Activated CD4-positive, alpha-beta T cell treated with anti-CD3 and anti-CD28 coated beads, Interleukin-2, amount 50 U/mL, for 24 hours (primary cell): ENCODE measurements at regions not wholly inside any gene's neighbourhood (a gene's known extent, or its start where the extent isn't known, plus 50 kb on each side); places are given as distances from the start of the nearest gene placed in this dataset.
"Not testable (repeated sequence)": the region's sequence is repeated elsewhere in the genome, so short reads cannot be mapped to it uniquely, and the experiment has no call there.

ENCODE experiments used
- DNase-seq, 2 donors: peaks; one replicate each; pipeline ENCODE4 v3.0.0-alpha.2; 2020; ENCODE audit warnings: low read depth in 1 of 2, low spot score in 1 of 2

DNA sequence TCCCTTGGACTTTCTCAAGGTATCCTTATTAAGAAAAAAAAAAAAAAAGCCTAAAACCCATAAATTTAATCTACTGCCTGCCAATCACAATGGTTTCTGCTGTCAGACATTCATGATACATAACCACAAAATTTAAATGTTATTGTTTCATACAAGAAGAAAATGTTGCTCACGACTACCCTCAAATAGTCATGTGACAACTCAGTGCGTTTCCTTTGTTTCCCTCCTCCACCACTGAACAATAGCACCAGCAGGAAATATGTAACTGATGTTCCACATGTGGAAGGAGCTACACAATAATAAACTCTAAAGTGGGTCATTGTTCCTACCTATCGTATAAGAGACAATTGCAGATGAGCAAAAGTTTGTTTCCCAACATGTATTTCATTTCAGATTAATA, 244.1 kb upstream of the EDNRA start:
- no peak for DNase-seq

DNA sequence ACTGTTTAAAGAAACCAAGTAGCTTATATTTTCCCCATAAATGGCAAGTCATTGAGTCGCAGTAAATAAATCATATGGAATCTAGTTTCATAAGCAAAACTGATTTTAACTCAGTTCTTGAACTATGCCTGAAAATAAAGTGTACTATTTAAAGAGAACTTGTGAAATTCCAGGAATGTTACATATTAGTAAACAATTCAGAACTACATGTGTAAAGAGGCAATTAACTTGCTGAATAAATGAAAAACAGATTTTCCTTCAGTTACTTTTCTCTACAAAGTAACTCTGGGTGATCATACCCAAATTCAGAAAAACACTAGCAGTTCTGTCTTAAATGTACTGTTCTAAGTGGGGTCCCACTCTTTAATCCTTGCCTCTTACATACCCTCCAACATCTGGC, 236.1 kb upstream of the EDNRA start:
- DNase-seq, result no peak

DNA sequence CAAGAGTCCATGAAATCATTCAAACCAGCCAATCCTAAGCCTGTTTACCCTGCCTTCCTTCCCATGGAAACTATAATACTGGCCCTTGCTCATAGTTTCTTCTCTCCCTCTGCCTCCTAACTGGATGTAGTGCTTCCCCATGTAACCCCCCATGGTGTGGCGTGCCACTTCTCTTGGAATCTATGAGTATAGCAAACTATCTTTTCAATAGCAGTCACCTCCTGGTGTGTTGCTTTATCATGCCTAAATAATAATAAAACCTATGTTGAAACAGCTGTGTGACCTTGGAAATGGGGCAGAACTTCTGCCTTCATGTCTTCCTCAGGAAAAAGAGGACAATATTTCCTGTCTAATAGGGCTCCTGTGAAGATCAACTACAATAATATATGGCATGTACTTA, 234.8 kb upstream of the EDNRA start:
- DNase-seq, result no peak

DNA sequence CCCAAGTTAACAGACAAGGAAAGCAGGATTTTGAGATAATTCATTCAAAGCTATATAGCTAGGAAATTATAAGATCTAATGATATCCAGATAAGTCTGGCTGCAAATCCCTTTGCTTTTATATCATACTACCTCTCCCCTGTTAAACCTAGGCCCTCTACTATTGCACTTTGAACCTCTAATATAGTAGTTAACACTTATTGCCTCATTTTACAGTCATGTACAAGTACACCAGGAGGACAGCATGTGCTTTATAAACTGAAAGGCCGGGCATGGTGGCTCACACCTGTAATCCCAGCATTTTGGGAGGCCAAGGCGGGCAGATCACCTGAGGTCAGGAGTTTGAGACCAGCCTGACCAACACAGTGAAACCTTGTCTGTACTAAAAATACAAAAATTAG, 234.4 kb upstream of the EDNRA start:
- not testable (repeated sequence) for DNase-seq

DNA sequence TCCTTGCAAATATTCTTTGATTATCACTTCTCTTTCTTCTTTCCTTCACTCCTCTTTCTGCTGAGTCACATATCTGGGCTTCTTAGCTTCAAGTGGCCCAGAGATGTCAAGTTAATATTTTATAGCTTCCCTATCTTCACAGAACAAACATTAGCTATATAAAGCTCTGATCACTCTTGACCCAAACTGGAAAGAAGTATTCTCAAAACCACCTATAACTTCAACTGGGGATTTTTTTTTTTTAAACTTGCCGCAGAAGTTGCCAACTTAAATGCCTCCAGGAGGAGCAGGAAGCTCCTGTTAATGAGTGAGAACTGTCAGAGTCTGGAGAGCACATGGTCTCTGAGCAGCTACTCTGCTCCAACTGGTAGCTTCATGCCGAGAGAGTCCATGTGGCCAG, 233.3 kb upstream of the EDNRA start:
- no peak for DNase-seq

DNA sequence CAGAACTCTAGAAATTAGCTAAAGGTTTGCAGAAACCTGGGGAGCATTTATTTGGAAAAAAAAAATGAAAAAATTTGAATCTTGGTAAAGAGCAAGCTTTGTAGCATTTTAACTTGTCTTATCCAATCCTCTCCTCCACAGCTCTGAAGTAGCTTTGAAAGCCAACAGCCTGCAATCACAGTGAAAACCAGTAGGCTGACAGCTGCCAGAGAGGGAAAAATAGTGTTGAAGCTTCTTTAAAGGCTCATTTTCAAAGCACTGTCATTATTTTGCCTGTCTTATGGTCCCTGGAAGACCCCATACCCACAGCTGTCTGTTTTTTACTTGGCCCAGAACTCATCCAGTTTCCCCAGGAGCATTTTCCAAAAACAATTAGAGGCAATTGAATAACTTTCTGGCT, 230.8 kb upstream of the EDNRA start:
- DNase-seq, result no peak

DNA sequence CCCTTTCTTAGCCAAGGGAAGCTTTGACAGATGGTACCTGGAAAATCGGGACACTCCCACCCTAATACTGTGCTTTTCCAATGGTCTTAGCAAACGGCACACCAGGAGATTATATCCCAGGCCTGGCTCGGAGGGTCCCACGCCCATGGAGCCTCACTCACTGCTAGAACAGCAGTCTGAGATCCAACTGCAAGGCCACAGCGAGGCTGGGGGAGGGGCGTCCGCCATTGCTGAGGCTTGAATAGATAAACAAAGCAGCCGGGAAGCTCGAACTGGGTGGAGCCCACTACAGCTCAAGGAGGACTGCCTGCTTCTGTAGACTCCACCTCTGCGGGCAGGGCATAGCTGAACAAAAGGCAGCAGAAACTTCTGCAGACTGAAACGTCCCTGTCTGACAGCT, 225.6 kb upstream of the EDNRA start:
- DNase-seq, result not testable (repeated sequence)

DNA sequence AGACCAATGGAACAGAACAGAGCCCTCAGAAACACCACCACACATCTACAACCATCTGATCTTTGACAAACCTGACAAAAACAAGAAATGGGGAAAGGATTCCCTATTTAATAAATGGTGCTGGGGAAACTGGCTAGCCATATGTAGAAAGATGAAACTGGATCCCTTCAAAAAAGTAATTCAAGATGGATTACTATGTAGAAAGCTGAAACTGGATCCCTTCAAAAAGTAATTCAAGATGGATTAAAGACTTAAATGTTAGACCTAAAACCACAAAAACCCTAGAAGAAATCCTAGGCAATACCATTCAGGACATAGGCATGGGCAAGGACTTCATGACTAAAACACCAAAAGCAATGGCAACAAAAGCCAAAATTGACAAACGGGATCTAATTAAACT, 221.6 kb upstream of the EDNRA start:
- not testable (repeated sequence) for DNase-seq

DNA sequence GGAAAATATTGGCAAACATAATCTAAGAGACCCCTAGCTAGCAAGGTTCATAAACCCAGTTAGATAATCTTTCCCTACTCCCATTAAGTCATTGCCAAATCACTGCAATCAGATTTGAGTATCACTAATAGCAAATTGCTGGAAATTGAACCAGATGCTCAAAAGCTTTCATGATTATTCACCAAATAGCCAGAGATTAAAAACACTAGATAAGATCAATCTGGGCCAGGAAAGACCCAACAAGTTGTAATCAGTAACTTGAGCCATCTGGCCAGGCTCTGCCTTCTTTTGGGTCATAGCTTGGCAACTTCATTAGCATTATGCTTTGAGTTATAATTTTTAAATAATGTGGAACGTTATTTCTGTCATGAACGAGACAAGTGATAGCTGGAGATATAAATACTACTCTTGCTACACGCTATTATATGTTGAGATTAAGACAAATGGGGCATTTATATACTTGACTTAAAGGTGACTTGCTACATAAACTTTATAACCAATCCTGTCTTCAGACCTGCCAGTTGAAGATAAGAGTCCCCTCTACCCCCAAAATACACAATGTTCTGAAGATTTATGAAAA, 196.6 kb upstream of the EDNRA start:
- no peak for DNase-seq

DNA sequence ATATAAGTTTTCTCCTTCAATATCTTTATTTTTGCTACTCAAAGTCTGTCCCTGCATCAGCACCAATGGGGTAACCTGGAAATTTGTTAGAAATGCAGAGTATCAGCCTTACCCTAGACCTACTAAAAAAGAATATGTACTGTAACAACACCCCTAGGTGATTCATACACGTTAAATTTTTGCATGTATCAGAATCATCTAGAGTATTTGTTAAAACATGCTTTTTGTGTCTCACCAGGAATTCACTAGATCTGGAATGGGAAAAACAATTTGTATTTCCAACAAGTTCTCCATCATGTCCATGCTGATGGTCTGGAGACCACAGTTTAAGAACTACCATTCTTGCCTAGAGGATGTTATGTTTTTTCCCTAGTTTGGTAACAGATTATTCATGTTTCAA, 196.0 kb upstream of the EDNRA start:
- no peak for DNase-seq

DNA sequence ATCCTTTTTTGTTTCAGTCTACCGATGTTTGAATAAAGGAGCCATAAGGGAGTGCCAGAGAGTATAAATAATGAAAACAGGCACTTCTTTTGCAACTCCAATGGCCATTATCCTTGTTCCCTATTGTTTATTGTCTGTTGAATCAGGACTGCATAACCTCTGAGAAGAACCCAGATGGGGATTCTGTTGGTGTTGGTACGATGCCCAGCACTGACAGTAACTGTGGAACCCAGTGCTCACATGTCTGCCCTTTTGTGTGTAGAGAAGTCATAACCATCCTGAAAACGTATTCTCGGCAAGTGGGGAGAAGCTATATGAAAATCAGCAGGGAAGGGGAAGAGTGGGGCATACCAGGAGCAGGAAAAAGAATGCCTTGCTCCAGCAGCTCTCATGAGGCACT, 195.1 kb upstream of the EDNRA start:
- no peak for DNase-seq

DNA sequence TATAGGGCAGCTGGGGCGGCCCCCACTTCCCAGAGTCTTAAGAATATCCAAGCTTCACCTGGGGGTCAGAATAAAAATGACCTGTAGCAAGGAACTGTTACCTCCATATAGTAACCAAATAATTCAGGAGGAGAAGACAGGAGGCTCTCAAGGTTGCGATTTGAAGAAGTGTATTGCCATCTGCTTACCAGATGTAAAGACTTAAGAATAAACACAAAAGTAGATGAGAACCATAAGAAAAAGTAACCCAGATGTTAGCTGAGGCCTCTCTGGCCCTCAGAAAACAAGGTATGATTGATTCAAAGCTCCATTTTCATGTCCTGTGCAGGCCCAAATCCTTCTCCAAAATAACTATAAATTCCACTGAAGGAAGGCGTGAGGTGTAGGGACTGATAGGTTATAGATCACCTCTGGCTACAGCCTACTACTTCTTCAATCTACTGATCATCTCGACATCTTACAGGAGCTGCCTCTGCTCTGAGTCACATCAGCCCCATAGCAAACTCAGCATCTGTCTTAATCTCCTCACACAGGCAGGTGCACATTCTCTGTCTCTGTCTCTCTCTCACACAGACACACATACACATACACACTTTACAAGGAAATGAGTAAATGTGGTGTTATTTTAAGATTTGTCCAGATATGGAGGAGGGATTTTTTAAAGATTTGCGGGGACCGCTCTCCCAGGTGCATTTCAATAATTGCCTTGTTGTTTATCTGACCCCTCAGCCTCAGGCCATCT, 193.9 kb upstream of the EDNRA start:
- DNase-seq, result no peak

DNA sequence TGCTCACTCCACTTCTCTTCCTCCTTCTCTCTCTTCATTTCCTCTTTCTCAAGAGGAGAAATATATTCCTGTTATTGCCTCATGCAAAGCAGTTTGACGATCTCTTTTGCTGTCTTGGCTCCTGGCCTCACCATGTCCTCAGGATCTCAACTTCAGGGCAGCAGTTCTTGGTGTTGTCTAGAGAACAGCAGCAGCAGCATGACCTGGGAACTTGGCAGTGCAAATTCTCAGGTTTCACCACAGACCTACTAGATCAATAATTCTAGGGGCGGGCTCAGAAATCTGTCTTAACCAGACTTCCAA, 193.4 kb upstream of the EDNRA start:
- DNase-seq, result no peak

DNA sequence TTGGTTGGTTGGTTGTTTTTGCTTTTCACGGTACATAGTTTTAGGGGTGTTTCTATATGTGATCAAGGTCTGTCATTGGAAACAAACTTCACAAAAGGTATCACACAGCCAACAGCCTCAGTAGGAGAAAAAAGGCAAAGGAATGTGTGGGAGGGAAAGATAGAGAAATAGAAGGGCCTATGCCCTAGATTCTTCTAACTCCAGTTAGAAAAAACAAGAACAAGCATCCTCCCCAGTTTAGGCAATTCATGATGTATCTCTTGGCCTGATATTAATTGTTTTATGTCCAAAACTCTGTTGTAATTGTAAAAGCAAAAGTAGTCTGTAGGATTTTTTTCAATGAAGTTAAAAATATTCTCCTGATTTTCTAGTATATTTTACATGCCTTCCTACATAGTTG, 192.4 kb upstream of the EDNRA start:
- no peak for DNase-seq

DNA sequence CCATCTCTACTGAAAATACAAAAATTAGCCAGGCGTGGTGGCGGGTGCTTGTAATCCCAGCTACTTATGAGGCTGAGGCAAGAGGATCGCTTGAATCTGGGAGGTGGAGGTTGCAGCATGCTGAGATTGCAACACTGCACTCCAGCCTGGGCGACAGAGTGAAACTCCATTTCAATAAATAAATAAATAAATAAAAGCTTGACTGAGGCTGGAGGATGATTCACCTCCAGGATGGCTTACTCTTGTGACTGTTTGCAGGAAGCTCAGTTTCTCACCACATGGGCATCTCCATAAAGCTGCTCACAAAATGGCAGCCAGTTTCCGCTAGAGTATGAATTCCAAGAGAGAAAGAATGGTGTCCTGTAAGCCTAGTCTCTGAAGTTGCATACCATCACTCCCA, 191.7 kb upstream of the EDNRA start:
- DNase-seq, result no peak

DNA sequence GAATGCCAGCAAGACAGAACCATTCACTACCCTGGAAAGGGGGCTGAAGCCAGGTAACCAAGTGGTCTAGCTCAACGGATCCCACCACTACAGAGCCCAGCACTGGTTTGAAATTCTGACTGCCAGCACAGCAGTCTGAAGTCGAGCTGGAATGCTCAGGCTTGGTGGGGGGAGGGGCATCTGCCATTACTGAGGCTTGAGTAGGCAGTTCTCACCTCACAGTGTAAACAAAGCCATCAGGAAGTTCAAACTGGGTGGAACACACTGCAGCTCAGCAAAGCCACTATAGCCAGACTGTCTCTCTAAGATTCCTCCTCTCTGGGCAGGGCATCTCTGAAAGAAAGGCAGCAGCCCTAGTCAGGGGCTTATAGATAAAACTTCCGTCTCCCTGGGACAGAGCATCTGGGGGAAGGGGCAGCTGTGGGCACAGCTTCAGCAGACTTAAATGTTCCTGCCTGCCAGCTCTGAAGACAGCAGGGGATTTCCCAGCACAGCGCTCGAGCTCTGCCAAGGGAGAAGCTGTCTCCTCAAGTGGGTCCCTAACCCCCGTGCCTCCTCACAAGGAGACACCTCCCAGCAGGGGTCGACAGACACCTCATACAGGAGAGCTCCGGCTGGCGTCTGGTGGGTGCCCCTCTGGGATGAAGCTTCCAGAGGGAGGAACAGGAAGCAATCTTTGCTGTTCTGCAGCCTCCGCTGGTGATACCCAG, 188.1 kb upstream of the EDNRA start:
- not testable (repeated sequence) for DNase-seq

DNA sequence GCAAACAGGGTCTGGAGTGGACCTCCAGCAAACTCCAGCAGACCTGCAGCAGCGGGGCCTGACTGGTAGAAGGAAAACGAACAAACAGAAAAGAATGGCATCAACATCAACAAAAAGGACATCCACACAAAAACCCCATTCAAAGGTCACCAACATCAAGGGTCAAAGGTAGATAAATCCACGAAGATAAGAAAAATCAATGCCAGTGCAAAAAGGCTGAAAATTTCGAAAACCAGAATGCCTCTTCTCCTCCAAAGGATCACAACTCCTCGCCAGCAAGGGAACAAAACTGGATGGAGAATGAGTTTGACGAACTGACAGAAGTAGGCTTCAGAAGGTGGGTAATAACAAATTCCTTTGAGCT, 187.6 kb upstream of the EDNRA start:
- not testable (repeated sequence) for DNase-seq

DNA sequence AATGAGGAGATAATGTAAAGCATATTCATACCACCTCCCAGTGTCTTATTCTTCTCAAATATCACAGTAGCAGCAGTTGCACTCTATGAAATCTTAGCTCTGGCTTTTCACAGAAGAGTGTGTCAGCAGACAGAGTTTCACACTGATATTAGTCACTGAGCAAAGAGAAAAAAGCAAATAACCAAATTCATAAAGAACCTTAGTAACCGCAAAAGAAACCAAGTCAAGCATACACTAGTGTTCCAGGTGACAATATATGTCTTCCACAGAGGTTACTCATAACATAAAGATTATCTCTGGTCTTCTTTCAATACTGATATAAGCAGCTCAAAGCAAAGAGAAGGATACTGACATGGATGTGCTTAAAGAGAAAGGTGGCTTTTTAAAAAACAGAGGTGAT, 181.7 kb upstream of the EDNRA start:
- DNase-seq, result no peak

DNA sequence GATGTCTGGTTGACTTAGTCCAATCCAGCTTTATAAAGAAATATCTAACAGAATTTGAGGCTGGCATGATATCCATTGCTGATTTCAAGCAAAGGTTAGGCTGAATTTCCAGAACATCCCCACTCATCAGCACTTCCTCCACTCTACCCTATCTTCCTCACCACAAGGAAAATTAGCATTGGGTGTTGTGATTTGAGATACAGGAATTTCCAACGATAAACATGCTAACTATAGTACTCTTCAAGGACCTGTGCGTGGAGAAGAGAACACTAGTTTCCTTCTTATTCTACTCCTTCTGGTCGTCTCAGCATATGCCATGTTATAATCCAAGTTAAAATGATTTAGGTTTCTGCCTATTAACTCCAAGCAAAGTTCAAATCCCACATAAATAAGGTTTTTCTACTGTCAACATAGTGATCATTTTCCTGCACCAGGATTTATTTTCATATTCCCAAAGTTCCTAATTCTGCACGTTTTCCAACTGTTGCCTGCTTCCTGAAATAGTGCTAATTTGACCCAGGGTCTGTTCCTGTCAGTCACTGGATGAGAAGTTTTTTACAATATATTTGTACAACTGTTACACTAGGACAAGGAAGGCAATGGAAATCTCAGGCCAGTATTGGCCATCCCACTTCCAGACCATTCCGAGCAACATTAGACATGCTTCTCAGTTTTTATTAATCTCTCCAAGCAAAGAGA, 177.6 kb upstream of the EDNRA start:
- DNase-seq, result no peak

DNA sequence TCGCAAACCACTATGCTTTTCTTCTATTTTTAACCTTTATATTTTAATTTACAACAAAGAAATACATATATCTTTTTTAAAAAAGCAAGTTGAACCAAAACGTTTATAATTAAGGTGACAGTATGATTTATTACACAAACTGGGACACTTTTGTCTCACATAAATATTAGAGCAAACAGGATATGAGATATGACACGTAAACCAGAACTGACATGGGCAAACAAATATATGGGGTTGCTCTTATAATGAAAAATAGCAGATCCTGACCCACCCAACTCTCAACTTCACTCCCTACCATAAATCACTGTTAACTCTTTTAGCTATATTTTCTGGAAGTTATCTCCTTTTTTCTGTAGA, 177.0 kb upstream of the EDNRA start:
- DNase-seq, result no peak

DNA sequence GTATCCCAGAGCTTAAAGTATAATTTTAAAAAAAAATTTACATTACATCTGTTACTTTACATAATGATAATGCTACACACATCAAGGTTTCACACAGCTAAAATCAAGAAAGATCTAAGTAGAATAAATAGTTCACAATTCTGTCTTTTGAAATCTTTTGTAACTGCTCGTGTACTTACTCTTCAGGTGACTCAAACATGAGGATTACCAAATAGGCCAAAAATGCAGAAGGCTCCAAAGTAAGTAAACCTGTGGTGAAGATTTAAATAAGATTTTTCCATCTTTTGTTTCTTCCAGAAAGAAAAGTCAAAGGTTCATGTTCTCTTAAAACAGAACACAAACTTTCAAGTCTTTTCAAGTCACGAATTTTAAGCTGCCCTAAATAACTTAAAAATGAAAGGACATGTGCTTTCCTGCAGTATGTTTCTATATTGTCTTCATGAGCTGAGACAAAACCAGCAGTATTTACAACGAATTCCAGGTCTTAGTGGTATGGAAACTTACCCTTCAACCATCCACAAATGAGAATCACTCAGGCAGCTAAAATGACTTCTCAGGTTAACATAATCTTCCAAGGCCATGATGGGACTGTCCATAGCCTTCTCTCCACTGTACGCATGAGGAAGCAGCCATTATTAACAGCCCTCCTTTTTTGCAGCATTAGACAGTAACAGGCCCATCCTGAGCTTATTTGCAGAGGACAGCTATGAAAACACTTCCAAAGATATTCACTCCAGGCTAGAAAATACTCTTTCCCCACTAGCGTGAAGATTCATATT, 172.8 kb upstream of the EDNRA start:
- DNase-seq, result no peak

DNA sequence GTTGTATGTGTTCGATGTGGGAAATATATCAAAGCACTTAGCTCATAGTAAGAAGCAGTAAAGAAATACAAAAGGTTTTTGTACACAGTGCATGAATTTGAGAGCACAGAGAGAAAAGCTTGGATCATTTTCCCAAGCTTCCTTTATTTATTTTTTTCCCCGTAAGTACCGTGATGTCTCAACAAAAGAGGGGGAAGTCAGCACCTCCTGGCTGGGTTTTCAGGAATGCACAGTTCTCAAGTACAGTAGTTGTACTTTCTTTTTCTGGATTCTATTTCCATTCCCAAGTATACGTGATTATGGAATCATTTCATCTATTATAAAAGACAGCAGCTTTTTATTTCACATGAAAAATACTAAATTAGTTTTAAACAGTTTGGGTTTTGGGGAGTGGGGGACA, 171.5 kb upstream of the EDNRA start:
- no peak for DNase-seq
